ENCODE measurements at regions not wholly inside any gene's neighbourhood (a gene's known extent, or its start where the extent isn't known, plus 50 kb on each side); places are given as distances from the start of the nearest gene placed in this dataset.

- ChIA-PET POLR2A (interaction anchor here (0.5 kb wide), 1 partner anchor 344 kb away, joined by 5 read pairs; no protein-coding TSS in a partner anchor), CTCF (no interaction called here)
- no peak overlapping the region for H3K27ac ChIP-seq (ENCODE audit: low read length)
- H3K36me3 ChIP-seq (ENCODE audit: control insufficient read depth, insufficient read depth, low read length), result no peaks in the 10 kb centered on the region
- in situ Hi-C loops (cut with HindIII; ENCODE audit: low pct_unique_long_range_greater_than_20kb, low sequenced_read_pairs) (no loop called here), intact Hi-C loops (cut with micrococcal nuclease; ENCODE audit: unreplicated experiment) (no loop called here)
- DNase-seq (ENCODE audit: low read depth, low spot score), result no peak
- H3K27me3 ChIP-seq (ENCODE audit: control insufficient read depth, insufficient read depth, low read length), result no peaks in the 10 kb centered on the region
- no peak overlapping the region for H3K4me3 ChIP-seq (ENCODE audit: low read depth in 2 of 2, low read length in 2 of 2)
- no peaks in the 10 kb centered on the region for H3K9me3 ChIP-seq (ENCODE audit: control insufficient read depth, insufficient read depth, low read depth, low read length)
- no peak for ATAC-seq
- TF ChIP-seq REST (IDR thresholded peaks at IDR 0.05; ENCODE audit: insufficient read depth in 1 of 2, low read depth in 2 of 2, low read length in 1 of 2) (no peak), CTCF (IDR thresholded peaks at IDR 0.05) (no peak), SIN3A (IDR thresholded peaks at IDR 0.05; ENCODE audit: borderline replicate concordance, insufficient read depth, low read depth, low read length) (no peak), TCF7L2 (IDR thresholded peaks at IDR 0.05; ENCODE audit: low read depth, low read length) (no peak), POLR2AphosphoS5 (IDR thresholded peaks at IDR 0.05; ENCODE audit: low read depth, low read length) (no peak)
- no TSS peak for BruUV-seq (replicated peaks)
- H3K4me1 ChIP-seq (ENCODE audit: control insufficient read depth, insufficient read depth, low read length), result no peaks in the 10 kb centered on the region; the same call in 1 of the 2 replicates
These were observed 338.5 kb downstream of the PCDH7 start for GRCh38 chr4:31058656-31059055.

DNA sequence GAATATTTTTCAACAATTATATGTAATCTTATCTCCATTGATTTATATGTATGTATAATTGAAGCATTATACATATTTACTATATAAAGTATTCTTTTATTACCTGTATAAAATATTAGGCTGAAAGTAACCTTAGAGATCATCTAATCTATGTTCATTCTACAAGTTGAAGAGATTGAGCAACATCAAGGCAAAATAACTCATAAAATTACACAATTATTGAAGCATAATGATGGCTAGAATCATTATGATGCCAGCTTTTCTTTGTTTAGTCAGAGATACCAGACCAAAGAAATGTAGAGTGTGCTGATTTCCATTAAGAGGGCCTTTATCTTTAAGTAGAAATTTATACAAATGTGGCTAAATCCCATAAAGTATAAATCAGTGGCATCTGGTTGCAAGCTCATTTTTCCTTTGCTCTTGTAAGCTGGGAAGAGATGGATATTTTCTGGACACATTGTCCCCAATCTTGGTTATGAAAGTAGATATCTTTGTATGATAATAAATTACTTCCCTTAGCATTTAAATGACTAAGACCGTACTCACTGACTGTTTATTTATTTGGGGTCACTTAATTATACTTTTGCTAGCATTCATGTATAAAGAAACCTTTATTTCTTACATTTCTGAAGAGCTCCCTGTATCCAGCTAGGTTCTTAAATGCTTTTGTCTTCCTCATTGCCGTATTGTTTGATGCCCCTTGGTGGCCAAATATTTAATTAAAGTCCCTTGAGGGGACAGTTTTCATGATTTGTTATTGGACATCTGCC, 339.8 kb downstream of the PCDH7 start:
- CTCF ChIA-PET, result no interaction called here
- H3K27me3 ChIP-seq (ENCODE audit: control insufficient read depth, insufficient read depth, low read length), result no peaks in the 10 kb centered on the region
- intact Hi-C loops (cut with micrococcal nuclease; ENCODE audit: unreplicated experiment) (no loop called here), in situ Hi-C loops (cut with HindIII; ENCODE audit: low pct_unique_long_range_greater_than_20kb, low sequenced_read_pairs) (no loop called here)
- DNase-seq (ENCODE audit: low read depth, low spot score), result no peak
- TF ChIP-seq REST (IDR thresholded peaks at IDR 0.05; ENCODE audit: insufficient read depth in 1 of 2, low read depth in 2 of 2, low read length in 1 of 2) (no peak), CTCF (IDR thresholded peaks at IDR 0.05) (no peak), TCF7L2 (IDR thresholded peaks at IDR 0.05; ENCODE audit: low read depth, low read length) (no peak), POLR2AphosphoS5 (IDR thresholded peaks at IDR 0.05; ENCODE audit: low read depth, low read length) (no peak), SIN3A (IDR thresholded peaks at IDR 0.05; ENCODE audit: borderline replicate concordance, insufficient read depth, low read depth, low read length) (no peak)
- H3K36me3 ChIP-seq (ENCODE audit: control insufficient read depth, insufficient read depth, low read length), result no peaks in the 10 kb centered on the region
- BruUV-seq (replicated peaks), result no TSS peak
- H3K4me3 ChIP-seq (ENCODE audit: low read depth in 2 of 2, low read length in 2 of 2), result no peak overlapping the region
- POLR2A ChIA-PET, result no interaction called here
- no peak overlapping the region for H3K27ac ChIP-seq (ENCODE audit: low read length)
- no peaks in the 10 kb centered on the region for H3K9me3 ChIP-seq (ENCODE audit: control insufficient read depth, insufficient read depth, low read depth, low read length)
- no peak for ATAC-seq
- no peaks in the 10 kb centered on the region; the same call in 1 of the 2 replicates for H3K4me1 ChIP-seq (ENCODE audit: control insufficient read depth, insufficient read depth, low read length)

Measured in Panc1 (cell line).